ENCODE measurements at regions not wholly inside any gene's neighbourhood (a gene's known extent, or its start where the extent isn't known, plus 50 kb on each side); places are given as distances from the start of the nearest gene placed in this dataset.

DNA sequence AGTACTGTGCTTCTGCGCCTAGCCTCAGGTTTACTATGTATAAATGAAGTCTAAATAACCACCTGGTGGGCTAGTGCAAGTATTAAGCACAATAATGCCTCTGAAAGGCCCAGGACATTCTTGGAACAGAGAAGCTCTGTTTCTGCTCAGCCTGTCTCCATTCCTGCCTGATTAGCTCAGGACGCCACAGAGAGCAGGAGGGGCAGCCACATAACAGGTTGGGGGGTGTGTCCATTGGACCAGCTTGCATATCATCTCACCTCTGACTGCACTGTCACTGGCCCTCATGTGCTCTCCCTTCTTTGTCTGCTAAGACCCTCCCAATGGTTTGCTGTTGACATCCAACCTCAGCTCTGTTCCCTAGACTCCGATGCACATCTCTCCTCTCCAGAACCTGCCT lies 52.8 kb upstream of the IKZF1 start:
- intact Hi-C loops (cut with micrococcal nuclease) = loop anchor here (2.0 kb wide), 1 partner anchor 15 kb away; no protein-coding TSS in a partner anchor

DNA sequence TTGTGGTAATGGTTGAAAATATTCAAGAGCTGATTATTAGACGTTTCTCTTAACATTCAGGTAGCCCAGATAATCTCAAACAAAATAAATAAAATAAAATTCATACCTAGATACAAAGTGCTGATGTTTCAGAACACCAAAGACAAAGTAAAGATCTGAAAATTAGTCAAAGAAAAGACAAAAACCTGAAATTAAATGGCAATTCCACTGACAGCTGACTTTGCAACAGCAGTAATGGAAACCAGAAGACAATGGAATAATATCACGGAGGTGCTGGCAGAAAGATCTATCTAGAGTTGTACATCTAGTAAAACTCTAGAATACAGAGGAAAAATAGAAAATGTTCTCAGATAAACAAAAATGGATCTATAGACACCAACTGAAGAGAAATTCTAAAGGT lies 58.0 kb upstream of the IKZF1 start:
- intact Hi-C loops (cut with micrococcal nuclease) = loop anchor here (2.0 kb wide), 1 partner anchor 20 kb away; no protein-coding TSS in a partner anchor

DNA sequence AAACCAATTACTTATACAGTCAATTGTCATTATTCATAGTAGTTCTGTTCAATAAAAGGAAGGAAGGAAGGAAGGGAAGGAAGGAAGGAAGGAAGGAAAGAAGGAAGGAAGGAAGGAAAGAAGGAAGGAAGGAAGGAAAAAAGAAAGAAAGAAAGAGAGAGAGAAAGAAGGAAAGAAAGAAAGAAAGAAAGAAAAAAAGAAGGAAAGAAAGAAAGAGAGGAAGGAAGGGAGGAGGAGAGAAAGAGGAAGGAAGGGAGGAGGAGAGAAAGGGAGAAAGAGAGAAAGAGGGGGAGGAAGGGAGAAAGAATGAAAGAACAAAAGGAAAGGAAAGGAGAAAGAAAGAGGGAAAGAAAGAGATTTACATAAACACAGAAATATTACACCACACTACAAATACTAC lies 62.4 kb upstream of the IKZF1 start:
- intact Hi-C loops (cut with micrococcal nuclease) = loop anchor here (2.0 kb wide), 1 partner anchor 23 kb away; no protein-coding TSS in a partner anchor

DNA sequence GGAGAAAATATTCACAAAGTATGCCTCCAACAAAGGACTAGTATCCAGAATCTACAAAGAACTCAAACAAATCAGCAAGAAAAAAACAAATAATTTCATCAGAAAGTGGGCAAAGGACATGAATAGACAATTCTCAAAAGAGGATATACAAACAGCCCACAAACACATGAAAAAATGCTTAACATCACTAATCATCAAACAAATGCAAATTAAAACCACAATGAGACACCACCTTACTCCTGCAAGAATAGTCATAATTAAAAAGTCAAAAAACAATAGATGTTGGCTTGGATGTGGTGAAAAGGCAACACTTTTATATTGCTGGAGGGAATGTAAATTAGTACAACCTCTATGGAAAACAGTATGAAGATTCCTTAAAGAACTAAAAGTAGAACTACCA lies 63.8 kb upstream of the IKZF1 start:
- intact Hi-C loops (cut with micrococcal nuclease) = loop anchor here (2.0 kb wide), 1 partner anchor 14 kb away; no protein-coding TSS in a partner anchor

DNA sequence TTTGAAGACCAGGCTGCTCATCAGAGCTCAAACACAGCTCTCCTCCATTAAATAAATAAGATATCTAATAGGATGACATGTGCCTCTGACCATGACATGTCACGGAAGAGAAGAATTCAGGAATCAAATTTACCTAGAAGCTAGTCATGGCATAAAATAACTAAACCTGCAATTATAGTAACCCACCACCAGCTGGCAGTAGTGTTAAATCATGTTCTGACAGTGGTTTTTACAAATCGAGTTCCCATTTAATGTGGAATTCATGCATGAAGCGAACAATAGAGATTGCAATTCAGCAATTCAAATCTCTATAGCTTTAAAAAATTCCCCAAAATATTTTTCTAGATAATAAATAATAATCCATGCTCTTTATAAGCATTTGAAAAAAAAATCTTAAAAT lies 74.6 kb upstream of the IKZF1 start:
- intact Hi-C loops (cut with micrococcal nuclease) = loop anchor here (5.0 kb wide), 1 partner anchor 77 kb away; no protein-coding TSS in a partner anchor

DNA sequence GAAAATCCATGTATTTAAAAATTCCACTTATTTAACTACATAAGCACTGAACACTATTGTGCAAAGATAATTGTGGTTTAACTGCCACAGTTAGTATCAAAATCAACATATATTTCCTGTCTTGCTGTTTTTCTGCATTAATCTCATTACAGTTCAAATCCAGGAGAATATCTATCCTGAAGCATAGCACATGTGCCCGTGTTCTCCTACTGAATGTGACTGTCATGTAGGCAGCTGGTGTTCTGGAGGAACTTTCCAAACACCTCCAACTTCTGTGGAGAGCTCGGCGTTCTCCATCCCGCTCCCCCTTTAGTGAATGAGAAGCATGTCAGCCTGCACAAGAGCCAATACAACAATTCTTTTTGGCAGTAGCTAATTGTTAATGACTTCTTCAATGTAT lies 76.4 kb upstream of the IKZF1 start:
- intact Hi-C loops (cut with micrococcal nuclease) = loop anchor here (5.0 kb wide), 1 partner anchor 79 kb away; no protein-coding TSS in a partner anchor

DNA sequence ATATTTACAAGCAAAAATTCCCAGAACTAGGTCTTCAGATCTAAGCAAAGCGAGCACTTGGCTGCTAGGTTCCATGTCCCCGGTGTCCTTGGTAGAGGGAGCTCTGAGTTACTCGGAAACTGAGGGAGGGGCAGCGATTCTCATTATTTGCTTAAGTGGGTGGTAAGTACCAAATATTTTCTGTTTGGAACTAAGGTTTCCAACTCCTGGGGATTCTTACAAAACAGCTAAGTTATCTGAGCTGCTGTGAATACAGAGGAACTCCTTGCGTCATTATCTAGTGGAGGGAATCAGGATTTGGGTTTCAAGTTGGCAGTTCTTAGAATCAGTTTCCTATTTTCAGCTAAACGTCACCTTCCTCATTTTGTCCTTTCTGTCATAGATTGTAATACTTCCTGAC lies 76.8 kb upstream of the IKZF1 start:
- intact Hi-C loops (cut with micrococcal nuclease) = loop anchor here (1.0 to 5.0 kb wide), 4 partner anchors 9 to 80 kb away; no protein-coding TSS in a partner anchor

DNA sequence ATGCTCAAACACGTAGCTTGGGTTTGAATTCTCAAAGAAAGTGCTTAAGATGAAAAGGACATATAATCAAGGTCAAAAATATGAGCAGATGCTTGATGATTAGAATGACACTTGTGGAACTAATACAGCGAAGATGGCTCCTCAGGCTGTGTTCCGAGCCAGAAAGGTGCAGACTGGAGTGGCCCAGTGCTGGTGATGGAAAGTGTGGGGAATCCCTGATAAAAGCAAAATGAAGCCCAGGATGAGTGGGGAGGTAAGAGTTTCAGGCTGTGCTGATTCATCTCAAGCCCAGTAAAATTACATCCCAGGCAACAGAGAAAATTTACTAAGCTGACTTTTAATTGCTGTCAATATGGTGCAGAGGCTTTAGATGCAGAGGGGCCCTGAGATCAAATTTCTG lies 77.8 kb upstream of the IKZF1 start:
- intact Hi-C loops (cut with micrococcal nuclease) = loop anchor here (1.0 to 5.0 kb wide), 4 partner anchors 10 to 81 kb away; no protein-coding TSS in a partner anchor

DNA sequence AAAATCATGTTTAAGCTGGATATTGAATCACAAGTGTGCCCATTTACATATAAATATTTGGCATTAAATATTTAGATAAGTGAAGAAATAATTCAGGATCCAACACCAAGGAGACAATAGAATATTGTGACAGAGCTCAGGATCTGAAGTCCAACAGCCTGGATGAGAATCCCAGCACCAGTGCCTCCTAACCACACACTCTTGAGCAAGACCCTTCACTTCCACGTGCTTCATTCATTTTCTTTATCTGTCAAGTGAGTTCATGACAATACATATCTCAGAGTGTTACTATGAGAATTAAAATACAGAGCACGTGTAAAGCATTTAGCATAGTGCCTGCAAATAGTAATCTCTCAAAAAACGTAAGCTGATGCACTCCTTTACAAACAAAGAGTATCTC lies 78.4 kb upstream of the IKZF1 start:
- intact Hi-C loops (cut with micrococcal nuclease) = loop anchor here (2.0 to 5.0 kb wide), 2 partner anchors 15 to 81 kb away; no protein-coding TSS in a partner anchor

DNA sequence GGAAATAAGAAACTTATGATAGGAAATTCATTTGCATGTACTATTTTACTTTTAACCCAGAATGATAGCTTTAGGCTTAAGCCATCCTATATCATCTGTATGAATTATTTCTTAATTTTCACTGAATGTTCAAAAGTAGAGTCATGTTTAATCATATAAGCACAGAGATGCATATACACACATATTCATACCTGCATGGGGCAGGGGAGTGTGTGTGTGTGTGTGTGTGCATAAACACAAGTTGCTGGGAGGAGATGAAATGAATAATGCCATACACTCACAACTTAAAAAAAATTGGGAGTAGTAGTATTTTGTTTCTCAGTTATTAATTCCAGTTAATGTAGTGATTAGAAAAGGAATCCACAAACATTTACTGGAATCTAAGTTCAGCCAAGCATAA lies 83.1 kb upstream of the IKZF1 start:
- intact Hi-C loops (cut with micrococcal nuclease) = no loop called here

DNA sequence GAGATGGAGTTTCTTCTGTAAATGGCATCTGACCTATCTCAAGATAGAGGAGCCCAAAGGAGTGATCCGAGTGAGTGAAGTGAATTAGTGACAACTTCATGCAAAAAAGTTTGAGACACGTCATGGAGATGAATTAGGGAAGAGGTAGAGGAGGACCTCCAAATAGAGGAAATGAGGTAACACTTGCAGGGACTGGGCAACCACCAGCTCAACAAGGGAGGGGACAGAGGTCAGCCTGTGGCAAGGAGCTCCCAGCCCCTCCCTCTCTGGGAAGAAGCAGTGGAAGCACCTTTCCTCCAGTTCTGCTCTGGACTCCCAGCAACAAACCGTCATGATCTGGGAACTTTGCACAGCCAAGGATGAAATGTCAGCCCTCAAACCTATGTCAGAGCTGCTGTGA lies 83.5 kb upstream of the IKZF1 start:
- intact Hi-C loops (cut with micrococcal nuclease) = no loop called here

DNA sequence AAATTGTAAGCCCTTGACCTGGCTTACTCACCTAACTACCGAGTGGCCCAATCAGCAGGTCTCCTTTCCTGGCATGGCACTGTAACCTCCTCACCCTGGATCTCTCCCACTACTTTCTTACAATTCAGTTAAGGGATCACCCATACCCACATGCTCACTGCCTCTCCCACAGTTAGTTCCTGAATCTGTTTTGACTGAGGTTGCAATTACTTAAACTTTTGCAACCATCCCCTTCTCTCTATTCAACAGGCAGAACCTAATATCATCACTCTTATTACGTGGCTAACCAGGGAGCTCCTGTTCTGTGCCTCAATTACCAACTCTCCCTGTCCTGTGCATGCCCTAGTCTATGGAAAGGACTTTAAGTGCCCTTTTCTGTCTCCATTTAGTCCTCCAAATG lies 84.2 kb upstream of the IKZF1 start:
- intact Hi-C loops (cut with micrococcal nuclease) = no loop called here

DNA sequence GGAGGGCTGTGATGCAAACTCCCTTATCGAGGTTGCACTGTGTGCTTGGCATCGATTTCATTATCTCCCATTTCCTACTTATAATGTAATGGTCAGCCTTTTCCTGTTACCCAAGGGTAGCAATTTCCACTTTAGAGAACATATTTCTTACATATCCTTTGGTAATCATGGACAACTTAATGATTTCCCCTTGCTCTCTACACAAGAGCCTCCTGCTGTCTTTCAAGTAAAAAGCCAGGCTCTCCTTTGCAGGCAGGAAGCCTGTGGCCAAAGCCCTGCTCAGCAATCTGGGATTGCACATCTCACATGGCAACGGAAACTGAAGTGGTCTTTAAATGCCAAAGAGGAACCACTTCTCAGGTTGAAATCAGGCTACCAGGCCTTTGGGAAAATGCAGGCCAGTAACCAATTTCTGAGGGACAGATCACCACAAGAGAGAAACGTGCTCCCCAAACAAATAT lies 86.7 kb upstream of the IKZF1 start:
- intact Hi-C loops (cut with micrococcal nuclease) = loop anchor here (2.0 kb wide), 1 partner anchor 25 kb away; no protein-coding TSS in a partner anchor

DNA sequence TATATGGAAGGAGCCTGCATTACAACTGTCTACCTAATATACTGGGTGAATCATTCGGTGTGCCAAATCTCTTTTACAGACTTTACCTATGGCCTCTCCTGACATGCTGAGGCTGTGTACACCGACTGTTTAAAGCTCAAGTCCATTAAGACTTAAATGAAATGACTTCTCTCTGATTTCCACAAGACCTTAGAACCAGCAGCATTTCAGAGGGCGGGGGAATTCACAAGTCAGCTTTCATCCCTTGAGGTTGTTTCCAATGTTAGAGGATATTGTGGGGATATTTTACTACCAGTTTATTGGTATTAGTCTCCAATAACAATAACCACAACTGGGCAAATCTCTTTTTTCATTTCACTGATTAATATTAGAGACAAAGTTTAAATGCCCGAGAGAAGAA lies 87.1 kb upstream of the IKZF1 start:
- intact Hi-C loops (cut with micrococcal nuclease) = no loop called here

DNA sequence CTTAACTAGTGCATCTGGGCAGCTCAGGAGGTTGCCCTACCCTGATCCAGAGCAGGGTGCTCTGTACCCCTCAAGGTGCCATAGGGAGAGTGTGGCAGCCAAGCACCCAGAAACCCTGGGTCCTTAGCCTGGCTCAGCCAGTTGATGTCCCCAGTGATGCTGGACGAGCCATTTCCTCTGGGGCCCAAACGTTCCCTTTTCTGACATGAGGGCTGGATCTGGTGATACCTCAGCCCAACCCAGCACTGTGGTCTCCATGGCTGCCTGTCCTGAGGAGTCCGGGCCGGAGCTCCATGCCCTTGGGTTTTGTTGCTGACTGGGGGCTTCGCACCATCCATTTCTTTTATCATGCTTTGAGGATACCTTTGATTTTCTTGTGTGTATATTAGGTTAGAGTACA lies 87.9 kb upstream of the IKZF1 start:
- intact Hi-C loops (cut with micrococcal nuclease) = no loop called here

DNA sequence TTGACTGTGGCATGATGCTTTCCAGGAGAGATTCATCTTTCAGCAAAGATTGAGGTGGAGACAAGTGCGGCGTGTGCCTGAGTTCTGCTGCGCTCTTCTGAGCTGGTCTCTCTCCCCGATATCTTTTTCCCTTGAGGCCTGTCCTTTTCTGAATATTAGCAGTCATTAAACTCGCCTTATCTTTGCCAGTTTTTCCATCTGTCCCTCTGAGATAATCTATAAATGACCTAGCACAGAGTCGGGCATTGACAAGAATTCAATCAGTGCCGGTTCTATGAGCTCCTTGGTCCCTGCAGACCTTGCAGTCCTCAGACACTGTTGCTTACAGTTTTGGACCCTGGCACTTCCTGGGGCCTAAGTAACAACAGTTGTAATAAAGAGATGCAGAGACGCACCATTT lies 89.7 kb upstream of the IKZF1 start:
- intact Hi-C loops (cut with micrococcal nuclease) = no loop called here

DNA sequence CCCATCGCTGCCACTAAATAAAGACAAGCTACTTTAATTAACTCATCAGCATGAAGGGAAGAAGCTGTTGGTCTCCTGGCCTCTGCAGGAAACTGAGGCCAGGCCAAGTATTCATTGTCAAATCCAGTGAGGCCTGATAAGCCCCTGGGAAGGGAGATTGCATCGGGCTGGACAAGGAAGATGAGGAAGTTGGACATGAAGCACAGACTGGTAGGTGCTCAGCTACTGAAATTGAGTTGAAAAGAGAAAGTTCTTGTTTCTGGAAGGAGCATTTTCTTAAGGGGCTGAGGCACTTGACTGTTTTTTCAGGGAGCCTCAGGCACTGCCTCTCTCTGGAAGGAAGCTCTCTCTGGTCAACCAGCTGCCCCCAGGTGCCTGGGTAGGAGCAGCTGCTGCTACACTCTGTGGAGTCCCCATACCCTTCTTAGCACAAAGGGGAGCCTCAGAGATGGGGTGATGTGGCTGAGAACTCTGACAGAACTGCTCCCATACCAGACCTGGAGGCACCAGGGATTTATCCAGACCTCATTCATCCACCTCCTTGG lies 90.3 kb upstream of the IKZF1 start:
- intact Hi-C loops (cut with micrococcal nuclease) = no loop called here

DNA sequence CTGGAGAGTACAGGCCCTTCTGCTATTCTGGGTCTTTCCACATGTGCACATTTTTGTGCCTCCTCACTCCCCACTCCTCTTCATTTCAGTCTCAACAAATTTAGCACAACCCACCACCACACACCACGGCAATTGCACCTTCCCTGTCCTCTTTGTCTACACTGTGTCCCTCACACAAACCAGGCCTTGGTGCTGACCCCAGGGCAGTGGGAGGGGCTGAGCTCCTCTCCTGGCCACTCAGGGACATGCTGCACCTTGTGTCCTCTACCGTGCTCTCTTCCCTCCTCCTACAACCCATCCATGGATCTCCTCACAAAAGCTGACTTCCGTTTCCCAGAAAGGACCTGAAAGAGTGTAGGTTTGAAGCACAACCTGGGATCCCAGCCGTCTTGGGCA lies 90.9 kb upstream of the IKZF1 start:
- intact Hi-C loops (cut with micrococcal nuclease) = no loop called here

DNA sequence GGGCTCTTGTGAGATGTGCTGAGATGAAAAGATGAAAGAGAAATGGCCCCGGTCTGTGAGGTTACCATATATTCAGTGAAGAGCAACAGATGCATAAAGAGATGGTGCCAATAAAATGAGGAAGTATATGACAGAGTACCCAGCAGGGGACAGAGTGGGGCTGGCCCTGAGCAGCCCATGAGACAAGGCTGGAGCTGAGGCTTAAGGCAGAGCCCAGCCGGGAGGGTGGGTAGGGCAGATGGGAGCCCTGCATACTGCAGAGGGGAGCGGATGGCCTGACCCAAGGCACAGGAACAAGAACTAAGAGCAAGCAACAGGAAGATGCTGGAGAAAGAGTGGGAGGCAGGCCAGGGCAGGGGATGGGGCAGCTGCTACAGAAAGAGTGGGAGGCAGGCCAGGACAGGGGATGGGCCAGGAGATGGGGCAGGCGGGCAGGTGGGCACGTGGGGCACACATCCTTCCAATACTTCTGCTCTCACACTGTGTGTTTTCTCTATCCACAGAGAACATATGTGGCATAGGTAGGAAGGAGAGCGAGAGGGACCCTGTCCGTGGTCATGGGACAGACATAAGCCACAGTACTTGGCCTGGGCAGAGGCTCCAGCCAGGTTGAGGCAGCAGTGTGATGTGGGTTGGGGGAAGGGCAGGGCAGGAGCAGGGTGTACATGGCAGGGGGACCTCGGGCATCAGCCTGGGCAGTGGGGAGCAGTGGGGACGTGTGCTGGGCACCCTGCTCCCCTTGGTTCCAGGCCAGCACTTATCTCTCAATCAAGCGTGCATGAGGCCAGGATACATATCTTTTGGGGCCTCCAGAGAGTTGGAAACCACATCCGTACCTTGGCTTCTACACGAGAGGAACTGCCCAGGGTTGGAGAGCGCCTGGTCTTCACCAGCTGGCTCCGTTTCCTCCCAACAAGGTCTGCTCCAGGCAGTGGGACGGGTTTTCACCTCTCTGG lies 91.6 kb upstream of the IKZF1 start:
- intact Hi-C loops (cut with micrococcal nuclease) = loop anchor here (1.0 kb wide), 1 partner anchor 50 kb away; no protein-coding TSS in a partner anchor

DNA sequence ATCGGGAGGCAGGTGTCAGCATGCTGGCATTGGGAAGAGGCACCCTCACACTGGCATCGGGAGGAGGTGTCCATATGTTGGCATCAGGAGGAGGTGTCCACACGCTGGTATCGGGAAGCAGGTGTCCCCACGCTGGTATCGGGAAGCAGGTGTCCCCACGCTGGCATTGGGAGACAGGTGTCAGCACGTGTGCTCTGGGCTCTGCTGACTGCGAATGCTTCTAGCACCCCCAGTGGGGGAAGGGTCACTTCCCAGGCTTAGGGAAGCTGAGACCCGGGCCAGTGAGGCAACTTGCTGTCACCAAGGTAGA lies 92.5 kb upstream of the IKZF1 start:
- intact Hi-C loops (cut with micrococcal nuclease) = loop anchor here (1.0 kb wide), 1 partner anchor 51 kb away; no protein-coding TSS in a partner anchor

DNA sequence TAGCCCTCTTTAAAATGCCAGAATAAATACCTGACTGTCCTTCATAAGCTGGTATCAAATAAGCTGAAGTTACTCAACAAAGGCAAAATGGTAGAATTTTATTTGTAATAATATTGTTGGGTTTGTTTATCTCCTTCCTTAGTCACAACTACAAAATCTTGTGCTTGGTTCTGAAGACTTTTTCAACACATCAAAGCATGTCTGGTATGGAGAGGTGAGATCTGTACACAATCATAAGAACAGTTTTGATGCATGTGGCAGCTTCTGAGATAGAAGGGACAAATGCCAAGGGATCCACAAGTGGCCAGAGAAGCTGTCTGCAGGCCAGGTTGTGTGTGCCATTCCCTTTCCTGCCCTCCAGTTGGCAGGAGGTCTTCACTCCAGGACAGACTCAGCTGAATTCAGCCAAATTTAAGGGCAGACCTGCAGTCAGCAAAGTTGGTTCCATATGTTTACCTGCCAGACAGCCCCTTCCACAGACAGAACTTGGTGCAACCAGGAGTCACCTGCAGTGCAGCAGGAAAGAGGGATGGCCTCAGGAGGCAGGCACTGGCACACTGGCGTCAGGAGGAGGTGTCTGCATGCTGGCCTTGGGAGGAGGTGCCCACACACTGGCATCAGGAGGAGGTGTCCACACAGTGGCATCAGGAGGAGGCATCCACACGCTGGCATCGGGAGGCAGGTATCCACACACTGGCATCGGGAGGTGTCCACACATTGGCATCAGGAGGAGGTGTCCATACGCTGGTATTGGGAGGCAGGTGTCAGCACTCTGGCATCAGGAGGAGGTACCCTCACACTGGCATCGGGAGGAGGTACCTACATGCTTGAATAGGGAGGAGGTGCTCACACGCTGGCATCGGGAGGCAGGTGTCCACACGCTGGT lies 93.1 kb upstream of the IKZF1 start:
- intact Hi-C loops (cut with micrococcal nuclease) = loop anchor here (1.0 kb wide), 1 partner anchor 52 kb away; no protein-coding TSS in a partner anchor
